H4 (cell line): ENCODE measurements at regions not wholly inside any gene's neighbourhood (a gene's known extent, or its start where the extent isn't known, plus 50 kb on each side); places are given as distances from the start of the nearest gene placed in this dataset.

Experiments
- DNase-seq: peaks from one replicate; pipeline ENCODE4 v3.0.0-alpha.2; 2015; ENCODE audit warnings: low spot score

- no peak for DNase-seq
Observed at GRCh38 chr1:229031061-229031460, 239.8 kb upstream of the RAB4A start.

DNA sequence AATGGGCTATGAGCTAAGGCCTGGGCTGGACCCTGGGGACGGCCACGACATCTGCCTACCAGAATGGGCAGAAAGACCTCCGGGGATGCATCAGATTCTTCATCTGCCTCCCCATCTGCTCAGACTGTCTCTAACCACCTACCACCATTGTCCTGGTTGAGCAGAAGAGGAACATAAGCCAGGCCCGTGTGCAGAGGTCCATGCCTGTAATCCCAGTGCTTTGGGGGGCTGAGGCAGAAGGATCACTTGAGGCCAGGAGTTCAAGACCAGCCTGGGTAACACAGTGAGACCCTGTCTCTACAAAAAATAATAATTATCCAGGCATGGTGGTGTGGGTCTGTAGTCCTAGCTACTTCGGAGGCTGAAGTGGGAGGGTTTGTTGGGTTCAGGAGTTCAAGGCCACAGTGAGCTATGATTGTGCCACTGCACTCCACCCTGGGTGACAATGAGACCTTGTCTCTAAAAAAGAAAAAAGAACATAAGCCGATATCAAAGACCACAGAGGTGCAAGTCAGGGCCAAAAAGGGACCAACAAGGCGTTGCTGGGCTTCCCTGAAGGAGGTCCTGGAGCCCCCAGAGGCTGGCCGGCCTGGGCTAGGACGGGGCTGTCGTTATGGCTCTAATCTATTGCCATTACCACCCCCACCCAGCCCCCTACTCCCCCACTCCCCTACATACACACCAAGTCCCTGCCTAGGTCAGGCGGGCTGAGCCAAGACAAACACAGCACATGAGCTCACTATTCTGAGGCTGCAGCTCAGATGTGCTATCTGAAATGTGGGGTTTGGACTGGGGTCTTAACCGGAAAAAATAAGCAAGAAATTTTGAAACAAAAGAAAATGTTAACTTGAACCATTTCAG, 239.2 kb upstream of the RAB4A start:
- DNase-seq, result no peak

- DNase-seq, result no peak
Observed at GRCh38 chr1:229032375-229032774, 238.5 kb upstream of the RAB4A start.

DNA sequence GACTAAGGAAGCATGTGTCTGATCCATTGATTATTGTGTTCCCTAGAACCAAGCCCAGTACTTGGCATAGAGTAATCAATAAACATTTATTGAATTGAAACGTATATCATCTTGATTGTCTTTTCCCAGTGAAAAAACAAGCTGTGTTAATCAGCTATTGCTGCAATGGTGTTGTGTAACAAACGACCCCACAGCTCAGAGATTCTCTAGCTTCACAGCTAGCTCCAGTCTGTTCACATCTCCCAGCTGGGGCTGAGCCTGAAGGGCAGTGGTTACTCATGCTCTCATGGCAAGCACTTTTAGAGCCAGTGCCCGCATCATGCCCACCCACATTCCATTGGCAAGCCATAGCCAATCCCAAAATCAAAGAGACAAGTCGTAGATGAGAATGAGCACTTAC, 237.4 kb upstream of the RAB4A start:
- DNase-seq, result no peak

- DNase-seq, result no peak
Observed at GRCh38 chr1:229034342-229034741, 236.6 kb upstream of the RAB4A start.

GRCh38 chr1:229035054-229035747, 235.7 kb upstream of the RAB4A start:
- DNase-seq, result no peak

DNA sequence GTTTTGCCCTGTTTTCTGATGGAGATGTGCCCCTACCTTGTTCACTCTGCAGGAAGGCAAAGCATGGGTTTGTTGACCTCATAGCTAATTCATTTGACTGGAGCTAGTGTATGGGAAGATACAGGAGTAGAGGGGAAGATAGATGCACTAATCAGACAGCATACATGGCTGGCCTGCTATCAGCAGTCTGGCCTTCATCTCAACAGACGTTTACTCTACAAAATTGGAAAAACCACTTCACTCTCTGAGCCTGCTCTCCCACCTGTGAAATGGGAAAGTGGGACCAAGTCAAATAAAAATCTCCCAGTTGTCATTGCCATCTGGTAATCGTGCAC, 235.2 kb upstream of the RAB4A start:
- DNase-seq, result no peak

- no peak for DNase-seq
Observed at GRCh38 chr1:229037806-229038405, 233.0 kb upstream of the RAB4A start.

- no peak for DNase-seq
Observed at GRCh38 chr1:229040630-229041358, 230.1 kb upstream of the RAB4A start.

DNA sequence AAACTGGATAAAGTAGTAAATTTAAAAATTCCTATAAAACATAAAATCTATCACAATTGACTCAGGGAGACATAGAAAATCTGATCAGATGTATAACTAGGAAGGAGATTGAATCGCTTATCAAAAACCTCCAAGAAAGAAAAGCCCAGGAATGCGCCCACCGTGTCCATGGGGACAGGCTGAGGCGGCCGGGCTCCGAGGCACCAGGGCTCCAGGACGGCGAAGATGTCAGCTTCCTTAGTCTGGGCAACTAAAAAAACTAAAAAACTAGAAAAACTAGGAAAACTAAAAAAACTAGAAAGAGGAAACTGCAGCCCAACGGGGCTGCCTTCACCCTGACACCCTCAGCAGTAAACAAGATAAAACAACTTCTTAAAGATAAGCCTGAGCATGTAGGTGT, 229.0 kb upstream of the RAB4A start:
- DNase-seq, result no peak

GRCh38 chr1:229042482-229042881, 228.4 kb upstream of the RAB4A start:
- DNase-seq, result no peak

- DNase-seq, result no peak
Observed at GRCh38 chr1:229043115-229043514, 227.8 kb upstream of the RAB4A start.

DNA sequence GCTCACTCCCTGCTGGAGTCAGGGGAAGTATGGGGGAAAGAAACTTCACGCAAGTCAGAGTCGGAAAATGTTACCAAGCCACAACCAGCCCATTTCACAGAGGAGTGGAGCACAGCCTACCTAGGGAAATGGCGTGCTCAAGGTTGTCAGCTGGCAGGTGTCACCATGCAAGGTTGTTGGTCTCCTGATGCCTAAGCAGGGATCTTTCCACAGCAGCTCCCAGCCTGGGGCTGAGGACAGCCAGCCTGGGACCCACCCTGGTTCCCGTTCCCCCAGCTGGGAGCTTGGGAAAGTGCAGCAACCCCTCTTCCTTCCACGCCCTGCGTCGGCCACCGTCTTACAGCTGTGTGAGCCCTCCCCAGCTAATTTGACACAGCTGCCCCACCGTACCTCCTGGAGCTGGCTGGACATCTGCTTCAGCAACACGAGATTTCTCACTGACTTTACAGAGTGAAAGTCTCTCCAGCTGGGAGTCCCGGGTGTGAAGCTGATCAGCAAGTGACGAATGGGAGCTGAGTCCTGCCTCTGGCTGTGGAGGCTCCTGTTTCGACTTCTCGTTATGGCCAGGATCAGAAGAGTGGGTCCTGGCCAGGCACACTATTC, 224.6 kb upstream of the RAB4A start:
- no peak for DNase-seq

GRCh38 chr1:229047161-229047839, 223.6 kb upstream of the RAB4A start:
- no peak for DNase-seq

DNA sequence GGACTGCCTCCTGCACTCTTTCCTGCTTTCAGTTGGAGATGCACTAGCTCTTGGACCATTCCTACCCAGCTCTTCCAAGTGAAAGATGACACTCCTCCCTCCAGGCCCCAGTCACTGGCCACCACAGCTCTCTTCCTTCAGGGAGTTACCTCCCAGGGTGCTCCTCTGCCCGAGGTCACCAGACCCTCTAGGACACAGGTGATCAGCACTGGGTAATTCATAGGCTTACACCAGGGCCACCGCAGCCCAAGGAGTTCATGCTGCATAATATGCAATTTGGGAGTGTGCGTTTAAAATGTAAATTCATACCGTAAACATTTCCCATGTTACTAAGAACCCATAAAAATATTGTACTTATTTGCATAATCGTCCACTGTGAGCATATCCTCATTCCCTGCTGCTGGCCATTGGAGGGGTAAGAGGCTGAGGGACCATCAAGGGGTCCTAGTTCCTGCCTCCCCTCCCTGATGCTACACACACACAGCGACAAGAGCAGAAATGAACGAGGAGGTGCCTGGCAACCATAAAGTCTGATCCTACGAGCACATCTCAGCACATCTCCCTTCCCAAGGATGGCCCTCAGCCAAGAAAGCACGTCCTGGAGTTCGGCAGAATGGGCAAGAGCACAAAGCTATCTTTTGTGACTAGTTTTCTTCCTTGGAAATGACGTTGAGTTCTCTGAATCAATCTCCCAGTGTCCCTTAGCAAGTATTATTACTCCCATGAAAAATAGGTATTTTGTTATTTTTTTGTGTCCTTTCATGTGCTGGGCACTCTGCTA, 222.9 kb upstream of the RAB4A start:
- no peak for DNase-seq

DNA sequence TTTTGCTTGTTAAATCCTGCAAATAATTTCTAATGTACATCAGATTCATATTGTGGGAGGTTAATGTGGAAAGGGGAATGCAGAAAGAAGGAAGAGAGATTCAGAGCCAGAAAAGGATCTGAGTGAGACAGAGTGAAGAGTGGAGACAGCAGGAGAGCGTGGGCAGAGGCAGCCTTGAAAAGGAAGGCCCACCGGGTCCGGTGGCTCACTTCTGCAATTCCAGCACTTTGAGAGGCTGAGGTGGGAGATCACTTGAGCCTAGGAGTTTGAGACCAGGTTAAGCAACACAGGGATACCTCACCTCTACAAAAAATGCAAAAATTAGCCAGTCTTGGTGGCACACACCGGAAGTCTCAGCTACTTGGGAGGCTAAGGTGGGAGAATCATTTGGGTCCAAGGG, 222.0 kb upstream of the RAB4A start:
- DNase-seq, result no peak

- no peak for DNase-seq
Observed at GRCh38 chr1:229056046-229056445, 214.9 kb upstream of the RAB4A start.

GRCh38 chr1:229058111-229058561, 212.8 kb upstream of the RAB4A start:
- DNase-seq, result no peak

DNA sequence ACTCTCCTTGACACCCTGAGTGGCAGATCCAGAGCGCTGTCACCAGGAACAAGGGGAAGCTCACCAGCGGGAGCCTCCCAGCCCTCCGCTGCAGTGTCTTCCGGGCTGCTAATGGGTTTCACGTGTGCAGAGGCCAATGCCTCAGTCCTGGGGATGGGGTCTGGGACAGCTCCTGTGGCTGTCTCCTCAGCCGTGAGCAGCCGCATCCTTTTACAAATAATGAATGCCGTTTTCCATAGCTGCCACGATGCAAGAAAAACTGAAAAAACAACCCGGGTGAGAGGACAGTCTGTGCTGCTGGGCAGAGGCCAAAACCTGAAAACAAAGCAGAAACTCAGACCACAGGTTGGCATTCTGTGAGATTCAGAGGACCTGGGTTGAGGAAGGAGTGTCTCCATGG, 212.2 kb upstream of the RAB4A start:
- DNase-seq, result no peak
